Upper lobe of left lung (tissue), 4 donors: ENCODE measurements at regions not wholly inside any gene's neighbourhood (a gene's known extent, or its start where the extent isn't known, plus 50 kb on each side); places are given as distances from the start of the nearest gene placed in this dataset.

Experiments used
- POLR2A ChIP-seq, 4 donors: fragments of 450-650 bp; IDR thresholded peaks; one replicate each; pipeline ENCODE4 v1.5.1; 2016 to 2017; ENCODE audit warnings: antibody characterized with exemption in 4 of 4, mild to moderate bottlenecking in 2 of 4
- TF ChIP-seq, protein P1 (sequence below), 6 experiments: fragments of 450-650 bp in 4 of 6; fragments of 200-600 bp in 2 of 6; sonication (generic) in 2 of 6; IDR thresholded peaks; one replicate each; pipeline ENCODE4 v1.5.1; 2016 to 2019; ENCODE audit warnings: antibody characterized with exemption in 6 of 6

- no peak for TF ChIP-seq POLR2A (IDR thresholded peaks at IDR 0.05)
- TF ChIP-seq, protein P1, sequence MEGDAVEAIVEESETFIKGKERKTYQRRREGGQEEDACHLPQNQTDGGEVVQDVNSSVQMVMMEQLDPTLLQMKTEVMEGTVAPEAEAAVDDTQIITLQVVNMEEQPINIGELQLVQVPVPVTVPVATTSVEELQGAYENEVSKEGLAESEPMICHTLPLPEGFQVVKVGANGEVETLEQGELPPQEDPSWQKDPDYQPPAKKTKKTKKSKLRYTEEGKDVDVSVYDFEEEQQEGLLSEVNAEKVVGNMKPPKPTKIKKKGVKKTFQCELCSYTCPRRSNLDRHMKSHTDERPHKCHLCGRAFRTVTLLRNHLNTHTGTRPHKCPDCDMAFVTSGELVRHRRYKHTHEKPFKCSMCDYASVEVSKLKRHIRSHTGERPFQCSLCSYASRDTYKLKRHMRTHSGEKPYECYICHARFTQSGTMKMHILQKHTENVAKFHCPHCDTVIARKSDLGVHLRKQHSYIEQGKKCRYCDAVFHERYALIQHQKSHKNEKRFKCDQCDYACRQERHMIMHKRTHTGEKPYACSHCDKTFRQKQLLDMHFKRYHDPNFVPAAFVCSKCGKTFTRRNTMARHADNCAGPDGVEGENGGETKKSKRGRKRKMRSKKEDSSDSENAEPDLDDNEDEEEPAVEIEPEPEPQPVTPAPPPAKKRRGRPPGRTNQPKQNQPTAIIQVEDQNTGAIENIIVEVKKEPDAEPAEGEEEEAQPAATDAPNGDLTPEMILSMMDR (IDR thresholded peaks at IDR 0.05): no peak
Measured at GRCh38 chr7:54880326-54880989, 121.4 kb upstream of the SEC61G start.
